NT2/D1 (cell line): ENCODE measurements at regions not wholly inside any gene's neighbourhood (a gene's known extent, or its start where the extent isn't known, plus 50 kb on each side); places are given as distances from the start of the nearest gene placed in this dataset.

Experiments used
- SUZ12 ChIP-seq: IDR thresholded peaks from 2 replicates; pipeline ENCODE4 v1.6.1; 2011; ENCODE audit not compliant: insufficient read length, insufficient read depth; ENCODE audit errors: extremely low read depth
- YY1 ChIP-seq: IDR thresholded peaks from 2 replicates; pipeline ENCODE4 v1.6.1; 2011; ENCODE audit not compliant: insufficient read length, insufficient read depth
- ZNF274 ChIP-seq: IDR thresholded peaks from 2 replicates; pipeline ENCODE4 v1.6.1; 2011; ENCODE audit warnings: mild to moderate bottlenecking, low read depth, low read length

- no peak for TF ChIP-seq SUZ12
- no peak for TF ChIP-seq ZNF274
- TF ChIP-seq YY1: no peak
These were observed 643.2 kb downstream of the LIG4 start for GRCh38 chr13:107572156-107572555.
